Activated CD8-positive, alpha-beta memory T cell treated with anti-CD3 and anti-CD28 coated beads for 4 hours (primary cell): ENCODE measurements at regions not wholly inside any gene's neighbourhood (a gene's known extent, or its start where the extent isn't known, plus 50 kb on each side); places are given as distances from the start of the nearest gene placed in this dataset.
A peak's percentile ranks its signal among the peaks of the same experiment; 100 is the strongest.

ENCODE experiments used
- DNase-seq, 2 donors: peaks; one replicate each; pipeline ENCODE4 v3.0.0-alpha.2; 2020; ENCODE audit warnings: low read depth in 2 of 2

GRCh38 chr1:25081496-25081895, 150.8 kb downstream of the SYF2 start:
- DNase-seq, result no peak

- DNase-seq, result no peak
Measured at GRCh38 chr1:25080294-25081209, 150.5 kb upstream of the RUNX3 start.

- no peak for DNase-seq
Measured at GRCh38 chr1:25079048-25079447, 149.0 kb upstream of the RUNX3 start.

- no peak for DNase-seq
Measured at GRCh38 chr1:25074351-25075227, 144.5 kb upstream of the RUNX3 start.

- DNase-seq, result no peak
Measured at GRCh38 chr1:25073640-25074270, 143.7 kb upstream of the RUNX3 start.

- no peak for DNase-seq
Measured at GRCh38 chr1:25072461-25072860, 142.4 kb upstream of the RUNX3 start.

GRCh38 chr1:25068829-25069228, 138.8 kb upstream of the RUNX3 start:
- DNase-seq, result no peak

- DNase-seq, result no peak
Measured at GRCh38 chr1:25068316-25068715, 138.2 kb upstream of the RUNX3 start.

- no peak for DNase-seq
Measured at GRCh38 chr1:25067518-25068251, 137.6 kb upstream of the RUNX3 start.

GRCh38 chr1:25066731-25067517, 136.8 kb upstream of the RUNX3 start:
- no peak for DNase-seq

GRCh38 chr1:25066256-25066655, 136.2 kb upstream of the RUNX3 start:
- DNase-seq, result no peak

- peak; percentile 29 to 44 for DNase-seq
Measured at GRCh38 chr1:25065795-25066238, 135.7 kb upstream of the RUNX3 start.

GRCh38 chr1:25065321-25065721, 135.2 kb upstream of the RUNX3 start:
- DNase-seq, result no peak

- DNase-seq, result peak; percentile 26 to 35
Measured at GRCh38 chr1:25064465-25065240, 134.6 kb upstream of the RUNX3 start.

GRCh38 chr1:25063591-25064416, 133.7 kb upstream of the RUNX3 start:
- DNase-seq, result no peak

- DNase-seq, result no peak
Measured at GRCh38 chr1:25062621-25063255, 132.7 kb upstream of the RUNX3 start.

GRCh38 chr1:25061261-25061995, 131.4 kb upstream of the RUNX3 start:
- no peak for DNase-seq

- DNase-seq, result no peak
Measured at GRCh38 chr1:25057188-25057587, 127.1 kb upstream of the RUNX3 start.
